GM18873 (cell line): ENCODE measurements at regions not wholly inside any gene's neighbourhood (a gene's known extent, or its start where the extent isn't known, plus 50 kb on each side); places are given as distances from the start of the nearest gene placed in this dataset.
A peak's percentile ranks its signal among the peaks of the same experiment; 100 is the strongest.

Experiments used
- ATAC-seq: cut with Tn5 transposase; IDR thresholded peaks from one replicate; pipeline ENCODE4 v1.9.1; 2021; ENCODE audit warnings: mild to moderate bottlenecking, moderate library complexity, moderate number of reproducible peaks; ENCODE audit not compliant: unreplicated experiment, low FRiP score

- ATAC-seq, result no peak
Observed at GRCh38 chr1:221396526-221396925, 345.4 kb downstream of the DUSP10 start.

GRCh38 chr1:221397141-221397540, 344.7 kb downstream of the DUSP10 start:
- ATAC-seq, result no peak

DNA sequence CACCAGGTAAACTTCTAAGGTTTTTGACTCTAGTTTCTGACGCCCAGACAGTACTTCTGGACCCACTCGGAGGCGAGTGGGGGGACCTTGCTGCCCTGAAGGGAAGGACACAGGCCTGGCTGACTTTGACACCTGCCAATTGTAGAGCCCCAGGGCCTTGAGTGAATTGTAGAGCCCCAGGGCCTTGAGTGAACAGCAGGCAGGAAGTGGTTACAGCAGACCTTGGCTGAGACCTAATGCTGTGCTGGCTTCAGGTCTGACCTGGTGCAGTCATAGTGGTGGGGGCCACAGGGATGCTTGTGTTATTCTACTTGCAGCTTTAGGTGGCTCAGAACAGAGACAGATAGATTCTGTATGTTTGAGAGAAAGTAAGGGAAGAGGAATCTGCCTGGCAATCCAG, 344.3 kb downstream of the DUSP10 start:
- ATAC-seq, result no peak

- no peak for ATAC-seq
Observed at GRCh38 chr1:221405146-221405545, 336.7 kb downstream of the DUSP10 start.

- no peak for ATAC-seq
Observed at GRCh38 chr1:221408117-221408803, 333.6 kb downstream of the DUSP10 start.

- no peak for ATAC-seq
Observed at GRCh38 chr1:221411283-221411682, 330.6 kb downstream of the DUSP10 start.

DNA sequence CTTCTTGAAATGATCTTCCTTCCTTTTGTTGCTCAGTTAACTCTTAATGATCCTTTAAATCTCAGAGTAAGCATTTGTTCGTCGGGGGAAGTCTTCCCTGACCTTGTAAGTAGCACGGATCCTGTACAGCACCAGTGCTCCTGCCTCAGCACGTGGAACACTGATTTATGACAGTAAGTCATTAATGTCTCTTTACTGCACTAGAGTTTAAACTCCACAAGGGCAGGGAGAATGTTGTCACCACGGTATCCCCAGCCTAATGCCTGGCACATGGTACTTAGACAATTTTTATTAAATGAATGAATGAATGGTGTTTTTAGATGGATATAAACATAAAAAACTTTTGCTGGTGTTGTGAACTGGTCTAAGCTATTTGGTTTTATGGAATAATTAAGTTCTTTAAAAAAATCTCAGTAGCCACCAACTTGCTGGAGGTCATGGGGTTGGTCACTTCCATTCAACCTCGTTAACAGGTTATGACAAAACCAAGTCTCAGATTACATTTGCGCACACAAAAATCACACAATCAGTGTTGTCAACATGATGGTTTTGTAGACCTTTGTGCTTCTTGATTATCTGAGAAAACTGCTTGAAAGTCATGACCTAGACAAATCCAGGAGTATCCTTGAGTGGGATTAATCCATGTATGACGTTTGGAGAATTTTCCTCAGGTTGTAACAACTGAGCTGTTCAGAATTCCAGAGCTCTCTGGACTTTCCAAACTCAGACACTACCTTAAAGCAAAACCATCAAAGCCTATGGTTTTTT, 326.9 kb downstream of the DUSP10 start:
- ATAC-seq, result no peak

DNA sequence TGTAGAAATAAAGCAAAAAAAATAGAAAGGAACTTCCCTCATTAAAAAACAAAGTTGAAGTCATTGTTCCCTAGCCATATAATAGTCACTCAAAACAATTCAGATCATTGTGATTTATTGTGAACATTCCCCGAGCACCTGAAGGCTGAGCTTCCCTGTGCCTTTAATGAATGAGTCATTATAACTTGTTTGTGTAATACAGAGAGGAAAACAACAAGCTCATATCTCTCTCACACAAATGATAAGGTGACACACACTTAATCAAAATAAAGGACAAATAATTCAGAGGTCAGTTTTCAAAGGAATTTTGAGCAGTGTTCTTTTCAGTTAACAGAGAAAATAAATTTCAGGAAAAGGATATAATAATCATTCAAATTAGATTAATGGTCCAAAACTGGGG, 326.2 kb downstream of the DUSP10 start:
- no peak for ATAC-seq

DNA sequence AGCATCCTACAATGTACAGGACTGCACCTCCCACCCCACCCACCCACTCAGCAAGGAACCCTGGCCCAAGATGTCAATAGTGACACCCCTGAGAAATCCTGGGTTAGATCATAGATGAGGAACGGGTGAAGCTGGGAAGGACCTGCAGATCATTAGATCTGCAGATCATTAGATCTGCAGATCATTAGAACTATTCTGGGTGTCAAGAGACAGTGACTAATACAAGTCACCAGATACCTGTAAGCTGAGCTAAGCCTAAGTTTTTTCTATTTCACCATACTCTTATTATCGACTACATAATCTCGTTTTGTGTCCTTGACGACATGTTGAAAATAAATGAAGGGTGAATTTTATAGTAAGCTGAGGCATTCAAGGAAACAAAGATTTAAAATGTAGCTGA, 325.7 kb downstream of the DUSP10 start:
- ATAC-seq, result no peak

- ATAC-seq, result no peak
Observed at GRCh38 chr1:221416723-221417122, 325.2 kb downstream of the DUSP10 start.

DNA sequence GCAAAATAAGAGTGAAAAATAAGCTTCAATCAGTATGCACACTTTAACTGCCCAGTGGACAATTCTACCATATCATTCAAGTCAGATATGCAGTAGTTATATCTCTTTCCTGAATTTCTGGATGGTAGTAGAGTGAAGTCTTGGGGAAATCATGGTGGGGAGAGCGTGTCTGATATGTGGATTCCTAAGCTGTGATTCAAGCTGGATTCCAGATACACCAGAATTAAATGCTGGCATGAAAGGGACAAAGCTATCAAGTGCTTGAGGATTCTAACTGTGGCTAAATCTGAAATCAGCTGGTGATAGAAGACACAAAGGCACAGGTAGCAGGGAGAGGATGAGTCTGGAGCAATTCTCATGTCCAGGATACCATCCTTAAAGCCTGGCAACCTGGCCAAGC, 323.5 kb downstream of the DUSP10 start:
- ATAC-seq, result no peak

DNA sequence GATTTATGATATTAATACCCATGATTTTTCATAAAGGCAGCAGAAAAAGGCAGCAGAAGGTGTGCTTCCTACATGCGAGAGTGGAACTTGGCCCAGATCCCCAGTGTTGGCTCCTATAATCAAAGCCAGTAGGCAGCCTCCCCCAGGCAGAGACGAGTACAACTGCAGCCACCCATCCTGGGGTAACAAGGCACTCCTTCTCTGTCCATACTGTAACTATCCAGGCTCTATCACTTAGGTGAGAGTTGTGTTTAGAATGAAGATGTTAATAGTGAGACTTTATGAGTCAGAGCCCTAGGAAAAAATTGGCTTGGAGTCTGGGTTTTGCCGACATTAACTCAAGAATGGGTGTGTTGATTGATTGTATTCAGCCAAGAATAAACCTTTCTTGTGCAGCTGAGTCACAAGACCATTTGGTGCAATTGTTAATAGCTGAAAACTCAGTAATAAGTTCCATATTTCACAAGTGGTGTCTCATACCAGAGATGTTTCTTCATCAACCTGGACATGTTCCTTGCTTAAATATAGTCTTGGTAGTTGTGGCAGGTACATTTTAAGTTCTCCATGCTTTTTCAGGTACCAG, 322.3 kb downstream of the DUSP10 start:
- ATAC-seq, result no peak

GRCh38 chr1:221429264-221429663, 312.6 kb downstream of the DUSP10 start:
- ATAC-seq, result no peak

DNA sequence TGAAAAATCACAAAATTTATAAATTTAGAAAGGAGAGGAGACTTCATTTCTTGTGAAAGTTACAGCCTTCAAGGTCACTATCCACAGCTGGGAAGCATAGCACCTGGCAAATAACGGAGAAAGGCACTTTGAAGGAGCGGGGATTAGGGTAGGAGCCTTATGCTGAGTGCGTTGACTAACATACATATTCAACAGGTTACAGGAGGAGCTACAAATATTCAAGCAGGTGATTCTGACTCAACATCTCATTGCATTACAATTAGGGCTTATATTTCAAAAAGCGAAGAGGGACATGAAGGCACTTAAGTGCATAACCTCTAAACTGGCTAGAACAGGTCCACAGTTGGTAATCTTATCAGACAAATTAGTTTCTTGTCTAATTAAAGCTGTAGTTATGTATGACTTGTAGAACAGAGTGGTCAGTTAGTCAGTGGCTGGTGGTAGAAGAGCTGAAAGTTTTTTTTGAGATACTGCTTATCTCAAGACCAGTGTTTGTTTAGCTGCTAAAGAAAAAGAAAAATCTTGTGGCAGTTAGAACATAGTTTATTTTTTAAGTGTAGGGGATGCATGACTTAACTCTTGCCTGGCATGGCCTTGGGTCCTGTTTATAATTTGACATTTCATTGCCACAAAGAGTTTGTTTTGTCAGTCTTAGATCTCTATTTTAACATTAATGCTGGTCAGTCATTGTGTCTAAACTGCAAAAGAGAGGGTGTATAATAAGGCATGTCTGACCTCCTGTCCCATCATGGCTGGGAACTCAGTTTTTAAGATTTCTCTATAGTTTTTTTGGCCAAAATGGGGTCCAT, 311.5 kb downstream of the DUSP10 start:
- no peak for ATAC-seq

DNA sequence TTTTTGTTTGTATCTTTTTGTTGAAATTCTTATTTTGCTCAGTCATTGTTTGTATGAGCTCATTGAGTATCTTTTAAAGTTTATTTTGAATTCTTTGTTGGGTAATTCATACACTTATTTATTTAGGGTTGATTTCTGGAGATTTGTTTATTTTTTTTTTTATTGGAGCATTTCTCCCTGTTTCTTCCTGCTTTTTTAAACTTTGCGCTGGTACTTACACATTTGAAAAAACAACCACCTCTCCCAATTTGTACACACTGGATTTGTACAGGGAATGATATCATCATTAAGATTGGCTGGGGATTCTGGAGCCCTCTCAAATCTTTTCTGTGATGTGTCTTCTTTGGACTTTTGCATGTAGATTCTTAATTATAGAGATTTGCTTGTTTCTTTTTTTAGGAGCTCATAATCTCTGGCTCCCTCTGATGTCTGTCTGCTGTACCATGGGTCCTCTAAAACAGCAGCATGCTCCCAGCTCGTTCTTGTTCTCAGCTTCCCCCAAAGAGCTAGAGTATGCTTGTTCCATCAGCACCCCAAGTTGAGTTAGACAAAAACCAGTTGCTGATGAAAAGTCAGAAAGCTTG, 310.7 kb downstream of the DUSP10 start:
- ATAC-seq, result no peak

GRCh38 chr1:221431961-221432360, 309.9 kb downstream of the DUSP10 start:
- no peak for ATAC-seq

GRCh38 chr1:221435504-221435904, 306.4 kb downstream of the DUSP10 start:
- no peak for ATAC-seq

- ATAC-seq, result no peak
Observed at GRCh38 chr1:221437171-221437570, 304.7 kb downstream of the DUSP10 start.

DNA sequence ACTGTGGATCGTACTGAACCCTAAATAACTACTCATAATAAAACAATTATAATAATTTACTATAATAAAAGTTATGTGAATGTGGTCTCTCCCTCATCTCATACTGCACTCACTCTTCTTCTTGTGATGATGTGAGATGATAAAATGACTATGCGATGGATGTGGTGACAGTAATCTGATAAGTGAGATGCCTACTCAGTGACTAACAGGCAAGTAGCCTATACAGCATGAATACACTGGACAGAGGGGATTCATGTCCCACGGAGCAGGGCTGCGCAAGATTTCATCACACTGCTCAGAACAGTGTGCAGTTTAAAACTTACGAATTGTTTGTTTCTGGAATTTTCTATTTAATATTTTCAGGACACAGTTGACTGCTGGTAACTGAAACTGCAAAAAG, 304.0 kb downstream of the DUSP10 start:
- no peak for ATAC-seq

- ATAC-seq, result peak; percentile 89
Observed at GRCh38 chr1:221439008-221439746, 302.7 kb downstream of the DUSP10 start.
